GM10248 (cell line): ENCODE measurements at regions not wholly inside any gene's neighbourhood (a gene's known extent, or its start where the extent isn't known, plus 50 kb on each side); places are given as distances from the start of the nearest gene placed in this dataset.

Experiments used
- CTCF ChIA-PET: fragments of 300-600 bp; sonication (Branson Sonifier 250); formaldehyde crosslinking; extraction: SDS; loops from one replicate; lab custom pipeline; 2021; ENCODE audit warnings: antibody characterized with exemption; lab: Yijun Ruan, JAX
- POLR2A ChIA-PET: fragments of 350-650 bp; sonication (Branson Sonifier 250); formaldehyde crosslinking; extraction: SDS; loops from one replicate; lab custom pipeline; 2020; ENCODE audit warnings: antibody characterized with exemption; lab: Yijun Ruan, JAX
- DNase-seq: peaks from one replicate; pipeline ENCODE4 v3.0.0; 2012; ENCODE audit errors: extremely low spot score
- TF ChIP-seq, protein P1 (sequence below): IDR thresholded peaks from 2 replicates; pipeline ENCODE4 v1.5.1; 2012; ENCODE audit warnings: mild to moderate bottlenecking, low read depth; ENCODE audit errors: extremely low read depth, missing control alignments, control extremely low read depth

DNA sequence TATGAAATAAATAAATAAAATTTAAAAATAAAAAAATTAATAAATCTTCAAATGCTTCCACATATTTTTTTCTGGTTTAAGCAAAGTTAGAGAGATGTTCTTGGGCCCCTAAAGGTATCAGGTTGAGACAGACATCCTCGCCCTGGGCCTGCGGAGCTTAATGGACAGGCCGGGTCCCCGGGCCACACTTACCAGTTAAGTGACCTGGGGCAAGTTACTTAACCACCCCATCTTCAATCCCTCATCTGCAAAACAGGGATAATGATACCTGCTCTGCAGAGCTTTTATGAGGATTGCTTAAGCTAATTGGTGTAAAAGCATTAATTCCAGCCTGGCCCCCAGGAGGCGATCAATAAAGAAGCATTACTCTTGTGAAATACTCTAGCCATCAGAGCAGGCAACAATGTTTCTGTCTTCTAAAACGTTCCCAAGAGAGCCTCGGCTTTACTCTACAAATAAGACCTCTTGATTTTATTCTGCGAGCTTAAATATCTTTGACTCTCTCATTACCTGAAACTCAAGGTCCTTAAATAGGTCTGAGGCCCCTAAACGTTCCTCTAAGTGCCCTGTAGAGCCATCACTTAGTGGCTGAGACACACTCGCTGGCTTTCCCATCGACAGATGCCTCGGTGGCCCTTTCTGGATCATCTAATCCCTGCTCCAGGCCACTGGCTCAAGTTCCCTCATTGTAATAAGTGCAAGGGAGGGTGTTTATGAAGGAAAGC lies 81.1 kb upstream of the DIO3 start:
- POLR2A ChIA-PET: no interaction called here
- no peak for DNase-seq
- CTCF ChIA-PET: no interaction called here
- TF ChIP-seq, protein P1, sequence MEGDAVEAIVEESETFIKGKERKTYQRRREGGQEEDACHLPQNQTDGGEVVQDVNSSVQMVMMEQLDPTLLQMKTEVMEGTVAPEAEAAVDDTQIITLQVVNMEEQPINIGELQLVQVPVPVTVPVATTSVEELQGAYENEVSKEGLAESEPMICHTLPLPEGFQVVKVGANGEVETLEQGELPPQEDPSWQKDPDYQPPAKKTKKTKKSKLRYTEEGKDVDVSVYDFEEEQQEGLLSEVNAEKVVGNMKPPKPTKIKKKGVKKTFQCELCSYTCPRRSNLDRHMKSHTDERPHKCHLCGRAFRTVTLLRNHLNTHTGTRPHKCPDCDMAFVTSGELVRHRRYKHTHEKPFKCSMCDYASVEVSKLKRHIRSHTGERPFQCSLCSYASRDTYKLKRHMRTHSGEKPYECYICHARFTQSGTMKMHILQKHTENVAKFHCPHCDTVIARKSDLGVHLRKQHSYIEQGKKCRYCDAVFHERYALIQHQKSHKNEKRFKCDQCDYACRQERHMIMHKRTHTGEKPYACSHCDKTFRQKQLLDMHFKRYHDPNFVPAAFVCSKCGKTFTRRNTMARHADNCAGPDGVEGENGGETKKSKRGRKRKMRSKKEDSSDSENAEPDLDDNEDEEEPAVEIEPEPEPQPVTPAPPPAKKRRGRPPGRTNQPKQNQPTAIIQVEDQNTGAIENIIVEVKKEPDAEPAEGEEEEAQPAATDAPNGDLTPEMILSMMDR: no peak

DNA sequence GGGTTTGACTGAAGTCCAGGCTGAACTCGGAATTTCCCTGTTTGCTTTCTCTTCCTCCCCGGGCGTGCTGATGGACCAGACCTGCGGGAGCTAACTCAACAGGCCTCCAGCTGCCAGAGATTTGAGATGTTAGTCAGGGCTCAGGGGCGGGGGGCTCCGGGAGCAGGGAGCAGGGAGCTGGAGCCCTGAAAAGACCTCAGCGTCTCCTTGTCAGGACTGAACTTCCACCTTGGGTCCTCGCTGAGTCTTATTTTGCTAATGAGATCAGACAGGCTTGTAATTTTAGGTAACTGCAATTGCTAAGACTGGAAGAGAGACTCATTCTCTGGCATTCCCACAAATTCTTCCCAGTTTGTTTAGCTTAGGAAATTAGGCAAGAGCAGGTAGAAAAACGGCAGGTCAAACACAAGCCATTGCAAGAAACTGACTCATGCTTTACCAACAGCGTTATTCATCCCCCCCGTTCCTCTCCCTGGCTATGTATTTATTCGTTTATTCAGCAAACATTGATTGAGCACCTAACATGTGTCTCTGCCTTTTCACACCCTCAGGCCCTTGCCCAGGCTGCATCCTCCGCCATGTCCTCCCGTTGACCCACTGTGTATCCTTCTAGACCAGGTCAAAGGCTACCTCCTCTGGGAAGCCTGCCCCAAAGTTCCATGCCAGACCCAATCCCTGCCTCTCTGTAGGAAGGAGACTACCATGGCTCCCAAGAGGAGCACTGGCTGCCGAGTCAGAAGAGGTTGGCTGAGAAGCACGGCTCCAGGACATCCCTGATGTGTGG lies 80.4 kb upstream of the DIO3 start:
- DNase-seq: no peak
- TF ChIP-seq, protein P1: no peak
- CTCF ChIA-PET: interaction anchor here (1.3 kb wide), 1 partner anchor 8 kb away, joined by 3 read pairs; no protein-coding TSS in a partner anchor
- POLR2A ChIA-PET: no interaction called here

DNA sequence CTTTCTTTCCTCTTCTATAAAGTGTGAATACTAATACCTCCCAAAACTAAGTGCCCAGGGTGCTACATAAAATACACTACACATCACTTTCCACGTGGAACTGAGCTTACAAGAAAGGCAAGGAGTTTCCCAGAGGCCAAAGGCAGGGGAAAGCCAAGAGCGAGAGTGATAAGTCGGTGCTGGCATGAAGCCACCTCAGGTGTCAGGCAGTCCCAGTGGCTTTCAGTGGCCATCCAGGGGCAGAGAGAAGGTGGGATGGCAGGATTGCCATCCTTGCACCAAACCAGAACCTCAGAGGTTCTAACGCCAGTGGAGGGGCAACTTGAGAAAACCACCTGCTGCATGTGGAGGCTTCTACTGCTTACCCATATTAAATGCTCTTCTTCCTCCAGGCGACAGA lies 79.7 kb upstream of the DIO3 start:
- ChIA-PET POLR2A (no interaction called here), CTCF (interaction anchor here (1.3 kb wide), 1 partner anchor 9 kb away, joined by 3 read pairs; no protein-coding TSS in a partner anchor)
- DNase-seq: no peak
- TF ChIP-seq, protein P1: no peak

DNA sequence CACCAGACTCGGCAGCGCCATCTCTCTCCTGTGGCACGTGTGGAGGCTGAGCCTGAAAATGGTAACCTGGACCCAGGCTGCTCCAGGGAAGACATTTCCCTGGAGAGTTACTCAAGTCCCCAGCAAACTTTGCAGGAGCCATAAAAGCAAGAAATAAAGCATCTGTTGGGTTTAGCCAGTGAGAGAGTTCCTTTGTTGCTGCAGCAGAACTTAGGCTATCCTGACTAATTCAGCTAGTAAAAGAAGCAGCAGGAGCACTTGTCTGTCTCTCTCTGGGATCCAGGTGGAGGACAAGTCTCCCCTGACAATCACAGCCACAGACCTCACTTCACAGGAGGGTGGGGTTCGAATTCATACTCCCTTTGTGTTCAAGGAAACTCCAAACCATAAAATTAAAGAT lies 79.2 kb upstream of the DIO3 start:
- TF ChIP-seq, protein P1: no peak
- DNase-seq: no peak
- ChIA-PET CTCF (interaction anchor here (1.3 kb wide), 1 partner anchor 9 kb away, joined by 3 read pairs; no protein-coding TSS in a partner anchor), POLR2A (no interaction called here)

DNA sequence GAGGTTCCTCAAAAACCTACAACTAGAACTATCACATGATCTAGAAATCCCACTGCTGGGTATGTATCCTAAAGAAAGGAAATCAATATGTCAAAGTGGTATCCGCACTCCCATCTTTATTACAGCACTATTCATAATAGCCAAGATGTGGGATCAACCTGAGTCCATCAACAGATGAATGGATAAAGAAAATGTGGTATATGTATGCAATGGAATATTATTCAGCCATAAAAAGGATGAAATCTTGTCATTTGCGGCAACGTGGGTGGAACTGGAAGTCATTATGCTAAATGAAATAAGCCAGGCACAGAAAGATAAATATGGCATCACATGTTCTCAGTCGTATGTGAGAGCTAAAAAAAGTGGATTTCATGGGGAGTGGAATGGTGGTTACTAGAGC lies 77.5 kb upstream of the DIO3 start:
- ChIA-PET CTCF (interaction anchor here (0.6 kb wide), 1 partner anchor 371 kb away, joined by 3 read pairs; no protein-coding TSS in a partner anchor), POLR2A (no interaction called here)
- no peak for DNase-seq
- TF ChIP-seq, protein P1: no peak

DNA sequence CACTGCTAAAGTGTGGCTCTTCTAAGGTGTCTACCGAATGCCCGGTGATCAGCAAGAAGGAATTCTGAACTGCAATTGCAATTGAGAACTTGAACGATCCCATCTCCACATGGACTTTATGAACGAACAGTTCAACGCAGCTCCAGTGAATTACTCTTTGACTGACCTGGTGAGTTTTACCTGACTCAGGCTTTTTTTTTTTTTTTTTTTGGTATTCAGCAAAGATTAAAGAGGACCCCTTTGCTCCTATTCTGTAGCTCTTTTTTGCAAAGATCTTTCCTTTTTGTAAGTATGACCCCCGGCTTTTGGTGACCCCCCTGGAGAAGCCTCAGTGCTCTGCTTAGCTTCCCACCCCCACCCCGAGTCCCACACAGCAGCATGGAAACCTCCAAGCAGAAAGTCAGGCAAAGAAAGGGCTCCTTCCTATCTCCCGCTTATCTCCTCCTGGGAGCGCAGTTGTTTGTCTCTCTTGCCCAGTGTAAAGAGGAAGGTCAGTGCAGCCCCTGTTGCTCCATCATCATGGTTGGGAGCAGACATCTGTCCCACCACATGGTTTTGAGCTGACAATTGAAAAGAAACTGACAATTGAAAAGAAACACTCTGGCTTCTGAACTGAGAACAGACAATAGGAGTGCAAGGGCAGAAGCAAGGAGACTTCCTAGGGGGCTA lies 72.1 kb upstream of the DIO3 start:
- DNase-seq: no peak
- TF ChIP-seq, protein P1: no peak
- CTCF ChIA-PET: no interaction called here
- POLR2A ChIA-PET: no interaction called here
